A673 (cell line): ENCODE measurements at regions not wholly inside any gene's neighbourhood (a gene's known extent, or its start where the extent isn't known, plus 50 kb on each side); places are given as distances from the start of the nearest gene placed in this dataset.

Experiments used
- CTCF ChIP-seq: fragments of 300-800, 200-600 bp; sonication (generic); conservative IDR thresholded peaks from 2 replicates; pipeline ENCODE4 v1.5.1; 2017; ENCODE audit warnings: low read depth, mild to moderate bottlenecking, antibody characterized with exemption, low read length, moderate library complexity, mixed read lengths
- EZH2 ChIP-seq: fragments of 200-600 bp; sonication (generic); IDR thresholded peaks from 2 replicates; pipeline ENCODE4 v1.6.1; 2017; ENCODE audit warnings: borderline replicate concordance, low read depth, mild to moderate bottlenecking, mixed read lengths, antibody characterized with exemption, low read length; ENCODE audit not compliant: poor library complexity, severe bottlenecking

GRCh38 chr5:26641492-26641891, 396.9 kb downstream of the CDH9 start:
- TF ChIP-seq CTCF, result no peak
- TF ChIP-seq EZH2, result no peak
